ENCODE measurements at regions not wholly inside any gene's neighbourhood (a gene's known extent, or its start where the extent isn't known, plus 50 kb on each side); places are given as distances from the start of the nearest gene placed in this dataset.

DNA sequence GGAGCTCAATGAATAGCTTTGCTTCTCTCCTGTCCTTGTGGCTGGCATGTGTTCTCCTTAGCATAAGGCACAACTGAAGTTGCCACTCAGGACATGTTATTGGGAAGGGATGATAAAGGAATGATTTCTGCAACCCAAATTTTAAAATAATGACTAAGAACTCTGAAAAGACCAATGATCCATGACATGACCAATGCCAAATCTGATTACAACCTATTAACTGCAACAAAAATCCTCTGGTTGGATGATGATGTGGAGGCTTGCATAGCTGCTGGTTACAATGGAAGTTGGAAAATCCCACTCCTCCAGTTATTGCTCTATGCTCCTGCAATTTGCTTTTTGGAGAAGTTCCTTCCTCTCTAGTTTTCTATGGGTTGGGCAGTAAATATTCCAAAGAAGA, 63.4 kb upstream of the FBXL4 start:
- no peak for FAIRE-seq
- TF ChIP-seq KDM1A (IDR thresholded peaks at IDR 0.05; ENCODE audit: borderline replicate concordance, low read length) (no peak), SP2 (IDR thresholded peaks at IDR 0.05; ENCODE audit: low read length) (no peak), CREB1 (IDR thresholded peaks at IDR 0.05) (no peak), RNF2 (IDR thresholded peaks at IDR 0.05; ENCODE audit: borderline replicate concordance, low read depth, low read length, missing control alignments, poor library complexity, severe bottlenecking) (no peak), KDM5A (IDR thresholded peaks at IDR 0.05; ENCODE audit: low read length) (no peak), POU5F1 (IDR thresholded peaks at IDR 0.05; ENCODE audit: low read depth, low read length) (no peak), CTBP2 (IDR thresholded peaks at IDR 0.05; ENCODE audit: borderline replicate concordance, insufficient read depth, insufficient read length, low read length) (no peak), GABPA (IDR thresholded peaks at IDR 0.05; ENCODE audit: borderline replicate concordance, insufficient read depth, low read length) (no peak), NANOG (IDR thresholded peaks at IDR 0.05; ENCODE audit: insufficient read depth, low read depth, low read length, poor library complexity, severe bottlenecking) (no peak), BCL11A (IDR thresholded peaks at IDR 0.05; ENCODE audit: low read depth in 2 of 2, low read length in 2 of 2) (no peak), CBX5 (IDR thresholded peaks at IDR 0.05; ENCODE audit: low read depth, low read length) (no peak), BACH1 (IDR thresholded peaks at IDR 0.05; ENCODE audit: low read length) (no peak)
- TF ChIP-seq, protein P1, sequence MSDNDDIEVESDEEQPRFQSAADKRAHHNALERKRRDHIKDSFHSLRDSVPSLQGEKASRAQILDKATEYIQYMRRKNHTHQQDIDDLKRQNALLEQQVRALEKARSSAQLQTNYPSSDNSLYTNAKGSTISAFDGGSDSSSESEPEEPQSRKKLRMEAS (IDR thresholded peaks at IDR 0.05): no peak

More for the DNA sequence above, 63.4 kb upstream of the FBXL4 start:
- no peaks in the 10 kb centered on the region for H3K9me3 ChIP-seq (ENCODE audit: insufficient read depth in 2 of 2, low read depth in 1 of 2, low read length in 1 of 2)
- H3K27ac ChIP-seq (ENCODE audit: low read depth, low read length): no peak overlapping the region
- no peak overlapping the region for H2AFZ ChIP-seq (ENCODE audit: low read length)
- no peak overlapping the region for H2AK5ac ChIP-seq (ENCODE audit: low read depth, low read length)
- no peak overlapping the region for H2BK15ac ChIP-seq (ENCODE audit: low read length)
- no peak overlapping the region for H2BK12ac ChIP-seq (ENCODE audit: low read depth, low read length)
- no peak for DNase-seq (ENCODE audit: low read depth in 1 of 2, low spot score in 2 of 2)
- POLR2A ChIA-PET (ENCODE audit: partially characterized antibody): no interaction called here
- H2BK20ac ChIP-seq (ENCODE audit: low read length): no peak overlapping the region
- no peak overlapping the region for H3K14ac ChIP-seq (ENCODE audit: insufficient read length)
- no peaks in the 10 kb centered on the region for H4K20me1 ChIP-seq (replicated peaks in 1 of 2; ENCODE audit: control insufficient read depth in 1 of 2, insufficient read depth in 2 of 2, low read length in 2 of 2)
- no peak overlapping the region for H3K18ac ChIP-seq (ENCODE audit: extremely low read depth, low read length)
- no peak overlapping the region for H2BK5ac ChIP-seq (ENCODE audit: low read depth, low read length)
- no peaks in the 10 kb centered on the region for H3K36me3 ChIP-seq (ENCODE audit: control insufficient read depth in 2 of 4, insufficient read depth in 4 of 4, low read length in 3 of 4)
- H2BK120ac ChIP-seq (replicated peaks; ENCODE audit: low read depth, low read length): no peak overlapping the region
- H4K8ac ChIP-seq (ENCODE audit: extremely low read depth, insufficient read depth, low read length): no peak overlapping the region
- H3K56ac ChIP-seq (replicated peaks; ENCODE audit: insufficient read length, low read depth, low read length): no peak overlapping the region
- H3K4me2 ChIP-seq (ENCODE audit: insufficient read depth in 1 of 2, low read depth in 2 of 2, low read length in 2 of 2): no peak overlapping the region
- H3K79me2 ChIP-seq (ENCODE audit: control insufficient read depth in 1 of 2, insufficient read depth in 2 of 2, low read length in 2 of 2): no peaks in the 10 kb centered on the region
- H3K79me1 ChIP-seq (ENCODE audit: low read depth, low read length): no peaks in the 10 kb centered on the region
- H3K23ac ChIP-seq (ENCODE audit: insufficient read length): no peak overlapping the region
- H3K23me2 ChIP-seq (ENCODE audit: low read depth, low read length): no peaks in the 10 kb centered on the region
- no peak overlapping the region for H3K9ac ChIP-seq (replicated peaks in 1 of 4; ENCODE audit: extremely low read depth in 1 of 4, low read depth in 3 of 4, low read length in 3 of 4)
- CTCF ChIA-PET (ENCODE audit: partially characterized antibody): interaction anchor here (0.9 to 1.5 kb wide), 2 partner anchors 9 to 108 kb away, joined by 3 to 4 read pairs; no protein-coding TSS in a partner anchor
- no peaks in the 10 kb centered on the region for H3K27me3 ChIP-seq (replicated peaks in 1 of 4; ENCODE audit: control insufficient read depth in 3 of 4, extremely low read depth in 1 of 4, insufficient read depth in 3 of 4, low read length in 3 of 4)
- H3K4ac ChIP-seq (replicated peaks; ENCODE audit: insufficient read length, low read depth, low read length): no peak overlapping the region
- no peak overlapping the region for H3K4me3 ChIP-seq (ENCODE audit: extremely low read depth in 1 of 4, insufficient read depth in 2 of 4, low read depth in 3 of 4, low read length in 4 of 4)
- H3K4me1 ChIP-seq (replicated peaks in 1 of 4; ENCODE audit: control insufficient read depth in 3 of 4, insufficient read depth in 4 of 4, low read length in 3 of 4): no peaks in the 10 kb centered on the region
- no peak overlapping the region for H4K5ac ChIP-seq (ENCODE audit: insufficient read length, low read depth, low read length)
- H4K91ac ChIP-seq (replicated peaks; ENCODE audit: insufficient read length, low read length): no peak overlapping the region
